Left lung (tissue), 4 donors: ENCODE measurements at regions not wholly inside any gene's neighbourhood (a gene's known extent, or its start where the extent isn't known, plus 50 kb on each side); places are given as distances from the start of the nearest gene placed in this dataset.
"Not testable (repeated sequence)": the region's sequence is repeated elsewhere in the genome, so short reads cannot be mapped to it uniquely, and the experiment has no call there.

ENCODE experiments used
- ATAC-seq: fragments of 200-7000 bp; cut with Tn5 transposase; one replicate; pipeline ENCODE4 v1.9.1; 2020; ENCODE audit warnings: moderate library complexity
- DNase-seq, 4 donors: peaks; one replicate each; pipeline ENCODE4 v3.0.0-alpha.2; 2013 to 2020
- H3K27ac ChIP-seq, 2 donors: fragments of 200-600 bp; sonication (generic) in 1 of 2; one replicate each; pipeline versions ENCODE4 v1.5.0 to v1.8.0; 2020 to 2021
- H3K27me3 ChIP-seq, 2 donors: fragments of 200-600 bp; sonication (generic) in 1 of 2; one replicate each; pipeline versions ENCODE4 v1.5.0 to v1.8.0; 2020 to 2021
- H3K36me3 ChIP-seq, 2 donors: fragments of 200-600 bp; sonication (generic) in 1 of 2; one replicate each; pipeline versions ENCODE4 v1.5.0 to v1.8.0; 2020 to 2021
- H3K4me1 ChIP-seq, 2 donors: fragments of 200-600 bp; one replicate each; pipeline ENCODE4 v1.8.0; 2021
- H3K4me3 ChIP-seq, 2 donors: fragments of 200-600 bp; sonication (generic) in 1 of 2; one replicate each; pipeline versions ENCODE4 v1.5.0 to v1.8.0; 2020 to 2021; ENCODE audit warnings: mild to moderate bottlenecking in 1 of 2
- H3K9me3 ChIP-seq, 2 donors: fragments of 200-600 bp; sonication (generic) in 1 of 2; one replicate each; pipeline versions ENCODE4 v1.5.0 to v1.8.0; 2020 to 2021
- intact Hi-C, 2 donors: fragments of 100-400 bp; cut with DNase I; formaldehyde crosslinking; loops; one replicate each; pipeline versions ENCODE4 v1.11.2 to v1.14.2; 2022
- TF ChIP-seq, protein P1 (sequence below), 2 donors: fragments of 200-600 bp; sonication (generic) in 1 of 2; IDR thresholded peaks; one replicate each; pipeline versions ENCODE4 v1.5.0 to v1.8.0; 2021; ENCODE audit warnings: antibody characterized with exemption in 2 of 2
- donor health status: DM: no; HTN: yes; CAD: no.
- donor health status: DM: no; HTN: no; CAD: no.

DNA sequence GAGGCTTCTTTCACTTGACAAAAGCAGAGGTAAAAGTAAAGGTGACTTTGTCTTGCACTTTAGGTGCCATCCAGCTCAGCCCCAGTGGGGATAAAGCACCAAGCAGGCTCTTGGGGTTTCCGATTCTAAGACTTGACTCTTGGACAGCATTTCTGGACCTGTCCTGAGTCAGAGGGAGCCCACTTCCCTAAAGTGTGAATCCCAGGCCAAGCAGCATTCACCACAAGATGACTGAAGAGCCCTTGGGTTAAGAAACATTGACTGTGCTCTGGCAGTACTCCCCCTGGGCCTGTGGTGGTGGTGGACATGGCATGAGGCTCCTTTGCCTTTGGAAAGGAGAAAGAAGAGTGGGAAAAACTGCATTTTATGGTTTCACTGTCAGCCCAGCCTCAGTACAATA is 638.0 kb upstream of the VRK2 start:
- no peak for DNase-seq
- ATAC-seq = no peak
- Histone ChIP-seq H3K27ac (no peak overlapping the region), H3K36me3 (no peaks in the 10 kb centered on the region), H3K27me3 (no peaks in the 10 kb centered on the region), H3K9me3 (peaks cover 0 to 31% of the 10 kb centered on the region in 2 donors), H3K4me1 (no peaks in the 10 kb centered on the region), H3K4me3 (no peak overlapping the region)
- intact Hi-C loops = no loop called here
- TF ChIP-seq, protein P1, sequence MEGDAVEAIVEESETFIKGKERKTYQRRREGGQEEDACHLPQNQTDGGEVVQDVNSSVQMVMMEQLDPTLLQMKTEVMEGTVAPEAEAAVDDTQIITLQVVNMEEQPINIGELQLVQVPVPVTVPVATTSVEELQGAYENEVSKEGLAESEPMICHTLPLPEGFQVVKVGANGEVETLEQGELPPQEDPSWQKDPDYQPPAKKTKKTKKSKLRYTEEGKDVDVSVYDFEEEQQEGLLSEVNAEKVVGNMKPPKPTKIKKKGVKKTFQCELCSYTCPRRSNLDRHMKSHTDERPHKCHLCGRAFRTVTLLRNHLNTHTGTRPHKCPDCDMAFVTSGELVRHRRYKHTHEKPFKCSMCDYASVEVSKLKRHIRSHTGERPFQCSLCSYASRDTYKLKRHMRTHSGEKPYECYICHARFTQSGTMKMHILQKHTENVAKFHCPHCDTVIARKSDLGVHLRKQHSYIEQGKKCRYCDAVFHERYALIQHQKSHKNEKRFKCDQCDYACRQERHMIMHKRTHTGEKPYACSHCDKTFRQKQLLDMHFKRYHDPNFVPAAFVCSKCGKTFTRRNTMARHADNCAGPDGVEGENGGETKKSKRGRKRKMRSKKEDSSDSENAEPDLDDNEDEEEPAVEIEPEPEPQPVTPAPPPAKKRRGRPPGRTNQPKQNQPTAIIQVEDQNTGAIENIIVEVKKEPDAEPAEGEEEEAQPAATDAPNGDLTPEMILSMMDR (IDR thresholded peaks at IDR 0.05) = no peak

DNA sequence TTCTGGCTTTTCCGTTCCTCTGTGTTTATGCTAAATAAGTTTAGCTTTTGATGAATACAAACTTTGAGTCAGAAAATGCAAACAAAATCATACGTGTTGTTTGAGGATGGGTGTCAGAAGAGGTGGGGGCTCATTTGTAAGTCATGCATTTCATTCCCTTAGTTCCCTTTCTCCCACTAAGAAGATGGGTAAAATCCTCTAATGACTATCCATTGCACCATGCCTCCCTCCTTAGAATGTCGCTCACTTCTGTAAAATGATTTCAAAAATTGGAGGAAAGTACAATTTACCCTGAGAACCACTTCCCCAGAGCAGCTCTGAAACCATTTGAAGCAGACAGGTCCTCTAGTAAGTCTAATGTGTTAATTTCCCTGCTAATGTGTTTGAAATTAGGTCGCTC is 629.6 kb upstream of the VRK2 start:
- H3K27ac ChIP-seq = no peak overlapping the region
- no peaks in the 10 kb centered on the region for H3K36me3 ChIP-seq
- TF ChIP-seq, protein P1 (IDR thresholded peaks at IDR 0.05) = no peak
- H3K9me3 ChIP-seq = peaks cover 0 to 25% of the 10 kb centered on the region in 2 donors
- intact Hi-C loops = no loop called here
- H3K27me3 ChIP-seq = no peaks in the 10 kb centered on the region
- no peak overlapping the region for H3K4me3 ChIP-seq
- H3K4me1 ChIP-seq = no peaks in the 10 kb centered on the region
- DNase-seq = no peak
- ATAC-seq = no peak

DNA sequence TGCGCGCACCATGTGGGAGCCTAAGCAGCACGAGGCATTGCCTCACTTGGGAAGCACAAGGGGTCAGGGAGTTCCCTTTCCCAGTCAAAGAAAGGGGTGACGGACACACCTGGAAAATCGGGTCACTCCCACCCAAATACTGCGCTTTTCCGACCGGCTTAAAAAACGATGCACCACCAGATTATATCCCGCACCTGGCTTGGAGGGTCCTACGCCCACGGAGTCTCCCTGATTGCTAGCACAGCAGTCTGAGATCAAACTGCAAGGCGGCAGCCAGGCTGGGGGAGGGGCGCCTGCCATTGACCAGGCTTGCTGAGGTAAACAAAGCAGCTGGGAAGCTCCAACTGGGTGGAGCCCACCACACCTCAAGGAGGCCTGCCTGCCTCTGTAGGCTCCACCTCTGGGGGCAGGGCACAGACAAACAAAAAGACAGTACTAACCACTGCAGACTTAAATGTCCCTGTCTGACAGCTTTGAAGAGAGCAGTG is 627.7 kb upstream of the VRK2 start:
- intact Hi-C loops, H3K36me3 ChIP-seq, H3K4me3 ChIP-seq, H3K27me3 ChIP-seq, H3K9me3 ChIP-seq, ATAC-seq, H3K4me1 ChIP-seq, H3K27ac ChIP-seq: not testable (repeated sequence)
- peak in 1 of 4 donors; percentile 31 for DNase-seq

DNA sequence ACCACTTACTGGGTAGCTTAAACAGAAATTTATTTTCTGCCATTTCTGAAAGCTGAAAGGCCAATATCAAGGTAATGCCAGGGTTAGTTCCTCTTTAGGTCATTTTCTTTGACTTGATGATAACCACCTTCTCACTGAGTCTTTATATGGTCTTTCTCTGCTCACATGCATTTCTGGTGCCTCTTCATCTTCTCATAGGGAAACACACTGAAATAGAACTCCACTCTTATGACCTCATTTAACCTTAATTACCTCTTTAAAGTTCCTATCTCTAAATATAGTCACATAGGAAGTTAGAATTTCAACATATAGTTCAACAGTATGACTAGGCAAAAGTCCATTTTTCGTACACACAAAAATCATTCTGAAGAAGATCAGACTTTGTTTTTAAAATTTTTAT is 616.8 kb upstream of the VRK2 start:
- TF ChIP-seq, protein P1 (IDR thresholded peaks at IDR 0.05) = no peak
- intact Hi-C loops = no loop called here
- no peak for DNase-seq
- no peak overlapping the region for H3K4me3 ChIP-seq
- ATAC-seq = no peak
- no peak overlapping the region for H3K27ac ChIP-seq
- no peaks in the 10 kb centered on the region for H3K4me1 ChIP-seq
- H3K9me3 ChIP-seq = no peaks in the 10 kb centered on the region
- H3K27me3 ChIP-seq = no peaks in the 10 kb centered on the region
- no peaks in the 10 kb centered on the region for H3K36me3 ChIP-seq

GRCh38 chr2:57432528-57432927 is 614.1 kb upstream of the VRK2 start:
- DNase-seq (no peak), ATAC-seq (peak; percentile 61)
- H3K36me3 ChIP-seq = no peaks in the 10 kb centered on the region
- intact Hi-C loops = no loop called here
- no peak overlapping the region for H3K4me3 ChIP-seq
- H3K27me3 ChIP-seq = no peaks in the 10 kb centered on the region
- H3K4me1 ChIP-seq = no peaks in the 10 kb centered on the region
- TF ChIP-seq, protein P1 (IDR thresholded peaks at IDR 0.05) = no peak
- H3K27ac ChIP-seq = no peak overlapping the region
- no peaks in the 10 kb centered on the region for H3K9me3 ChIP-seq

DNA sequence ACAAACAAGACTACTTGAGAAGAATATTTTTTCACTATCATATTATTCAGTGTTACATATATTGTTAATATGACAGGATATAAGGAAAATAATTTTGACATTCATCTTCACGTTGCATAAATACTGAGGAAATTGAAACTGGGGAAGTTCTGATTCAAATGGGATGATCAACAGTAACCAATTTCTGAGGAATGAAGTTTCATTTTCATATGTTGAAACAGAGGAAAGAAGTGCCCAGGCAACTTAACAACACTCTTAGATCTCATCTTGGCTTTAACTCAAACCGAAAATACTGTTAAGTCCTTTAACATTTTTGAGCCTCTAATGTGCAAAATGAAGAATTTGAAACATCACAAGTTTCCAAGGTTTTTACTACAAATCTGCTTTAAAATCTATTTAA is 612.2 kb upstream of the VRK2 start:
- DNase-seq = no peak
- ATAC-seq = peak; percentile 32
- intact Hi-C loops = no loop called here
- Histone ChIP-seq H3K36me3 (no peaks in the 10 kb centered on the region), H3K4me3 (no peak overlapping the region), H3K4me1 (no peaks in the 10 kb centered on the region), H3K9me3 (no peaks in the 10 kb centered on the region), H3K27ac (no peak overlapping the region), H3K27me3 (no peaks in the 10 kb centered on the region)
- TF ChIP-seq, protein P1 (IDR thresholded peaks at IDR 0.05) = no peak
